ENCODE measurements at regions not wholly inside any gene's neighbourhood (a gene's known extent, or its start where the extent isn't known, plus 50 kb on each side); places are given as distances from the start of the nearest gene placed in this dataset.

DNA sequence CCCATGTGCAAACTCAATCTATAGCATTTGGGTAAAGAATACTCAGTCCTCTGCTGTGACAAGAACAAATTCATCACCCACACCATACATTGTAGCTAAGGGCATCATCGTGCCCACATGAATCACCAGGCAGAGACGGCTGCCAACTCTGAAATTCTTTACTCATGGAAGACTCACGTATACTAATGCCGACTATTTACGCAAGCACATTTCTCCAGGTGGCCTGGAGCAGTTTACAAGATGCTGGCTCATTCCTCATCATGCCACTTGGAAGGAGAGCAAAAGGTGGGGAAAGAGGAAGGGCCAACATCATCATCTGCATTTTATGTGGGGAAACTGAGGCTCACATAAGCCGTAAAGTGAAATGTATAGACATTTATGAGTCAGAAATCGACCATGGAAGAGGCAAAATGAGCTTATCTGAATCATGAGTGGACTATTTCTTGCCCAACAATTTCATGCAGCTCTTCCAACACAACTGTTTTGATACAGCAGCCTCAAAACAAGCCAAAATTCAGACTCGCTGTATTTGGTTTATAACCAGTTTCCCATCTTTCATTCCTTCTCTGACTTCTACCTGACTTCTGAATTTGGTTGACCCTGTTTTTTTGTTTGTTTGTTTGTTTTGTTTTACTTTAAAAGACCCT lies 213.9 kb upstream of the SERP2 start:
- H3K27me3 Mint-ChIP-seq (ENCODE audit: low read depth) = no peaks in the 10 kb centered on the region
- H3K36me3 Mint-ChIP-seq (ENCODE audit: low read depth) = no peaks in the 10 kb centered on the region

DNA sequence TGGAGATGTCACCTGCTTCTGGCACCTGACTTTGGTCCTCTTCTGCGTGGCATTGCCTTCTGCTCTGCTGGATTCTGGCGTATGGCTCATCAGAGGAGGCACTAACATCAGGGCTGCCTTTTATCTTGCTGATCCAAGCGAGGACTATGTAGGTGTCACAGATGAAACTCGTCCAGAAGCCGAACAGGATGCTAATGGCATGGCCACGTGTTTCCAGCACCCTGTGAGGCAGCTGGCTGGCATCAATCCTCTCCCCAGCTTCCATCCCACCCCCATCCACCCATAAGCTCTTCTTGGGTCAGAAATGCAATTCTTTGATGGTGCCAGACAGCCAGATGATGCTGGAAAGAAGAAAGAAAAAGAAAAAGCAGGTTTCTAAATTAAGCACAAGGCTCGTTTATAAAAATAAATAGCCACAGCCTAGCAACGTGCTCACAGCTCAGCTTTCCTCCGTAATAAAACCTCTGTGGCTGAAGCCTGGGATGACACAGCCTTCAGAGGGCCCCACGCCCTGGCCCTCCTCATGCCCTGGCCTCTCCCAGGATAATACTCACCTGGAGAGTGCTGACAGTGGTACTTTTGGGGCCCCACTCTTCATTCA lies 212.9 kb upstream of the SERP2 start:
- no peak for DNase-seq (ENCODE audit: low read depth, low spot score)
- H3K4me1 Mint-ChIP-seq = no peaks in the 10 kb centered on the region
- no peaks in the 10 kb centered on the region for H3K9me3 Mint-ChIP-seq
- H3K36me3 Mint-ChIP-seq (ENCODE audit: low read depth) = no peaks in the 10 kb centered on the region
- H3K27ac Mint-ChIP-seq (ENCODE audit: unreplicated experiment) = no peak overlapping the region
- H3K4me3 Mint-ChIP-seq = no peak overlapping the region
- no peaks in the 10 kb centered on the region for H3K27me3 Mint-ChIP-seq (ENCODE audit: low read depth)
- TF ChIP-seq, protein P1, sequence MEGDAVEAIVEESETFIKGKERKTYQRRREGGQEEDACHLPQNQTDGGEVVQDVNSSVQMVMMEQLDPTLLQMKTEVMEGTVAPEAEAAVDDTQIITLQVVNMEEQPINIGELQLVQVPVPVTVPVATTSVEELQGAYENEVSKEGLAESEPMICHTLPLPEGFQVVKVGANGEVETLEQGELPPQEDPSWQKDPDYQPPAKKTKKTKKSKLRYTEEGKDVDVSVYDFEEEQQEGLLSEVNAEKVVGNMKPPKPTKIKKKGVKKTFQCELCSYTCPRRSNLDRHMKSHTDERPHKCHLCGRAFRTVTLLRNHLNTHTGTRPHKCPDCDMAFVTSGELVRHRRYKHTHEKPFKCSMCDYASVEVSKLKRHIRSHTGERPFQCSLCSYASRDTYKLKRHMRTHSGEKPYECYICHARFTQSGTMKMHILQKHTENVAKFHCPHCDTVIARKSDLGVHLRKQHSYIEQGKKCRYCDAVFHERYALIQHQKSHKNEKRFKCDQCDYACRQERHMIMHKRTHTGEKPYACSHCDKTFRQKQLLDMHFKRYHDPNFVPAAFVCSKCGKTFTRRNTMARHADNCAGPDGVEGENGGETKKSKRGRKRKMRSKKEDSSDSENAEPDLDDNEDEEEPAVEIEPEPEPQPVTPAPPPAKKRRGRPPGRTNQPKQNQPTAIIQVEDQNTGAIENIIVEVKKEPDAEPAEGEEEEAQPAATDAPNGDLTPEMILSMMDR (conservative IDR thresholded peaks at IDR 0.05) = no peak

More for the DNA sequence above, 213.9 kb upstream of the SERP2 start:
- no peak for DNase-seq (ENCODE audit: low read depth, low spot score)
- H3K9me3 Mint-ChIP-seq = no peaks in the 10 kb centered on the region
- TF ChIP-seq, protein P1 (conservative IDR thresholded peaks at IDR 0.05) = no peak
- no peaks in the 10 kb centered on the region for H3K4me1 Mint-ChIP-seq
- no peak overlapping the region for H3K27ac Mint-ChIP-seq (ENCODE audit: unreplicated experiment)
- no peak overlapping the region for H3K4me3 Mint-ChIP-seq

DNA sequence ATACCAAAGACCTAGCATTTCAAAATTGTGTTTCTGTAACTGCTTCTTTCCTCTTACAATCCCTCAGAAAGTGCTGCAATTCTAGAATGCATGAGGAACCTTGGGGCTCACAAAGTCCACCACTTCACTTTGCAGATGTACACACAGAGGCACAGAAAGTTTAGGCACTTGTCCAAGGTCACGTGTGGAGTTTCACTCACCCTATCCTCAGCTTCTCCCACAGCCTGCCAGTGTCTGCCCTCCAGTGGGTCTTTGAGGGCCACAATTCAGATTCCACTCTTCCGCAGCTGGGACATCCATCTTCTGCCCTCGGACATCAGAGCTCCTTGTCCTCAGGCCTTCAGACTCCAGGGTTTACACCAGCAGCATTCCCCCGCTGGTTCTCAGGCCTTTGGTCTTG lies 210.5 kb upstream of the SERP2 start:
- no peaks in the 10 kb centered on the region for H3K9me3 Mint-ChIP-seq
- H3K36me3 Mint-ChIP-seq (ENCODE audit: low read depth) = no peaks in the 10 kb centered on the region
- TF ChIP-seq, protein P1 (conservative IDR thresholded peaks at IDR 0.05) = no peak
- H3K27ac Mint-ChIP-seq (ENCODE audit: unreplicated experiment) = no peak overlapping the region
- no peak for DNase-seq (ENCODE audit: low read depth, low spot score)
- no peaks in the 10 kb centered on the region for H3K4me1 Mint-ChIP-seq
- peaks cover 3% of the 10 kb centered on the region for H3K27me3 Mint-ChIP-seq (ENCODE audit: low read depth)
- no peak overlapping the region for H3K4me3 Mint-ChIP-seq

DNA sequence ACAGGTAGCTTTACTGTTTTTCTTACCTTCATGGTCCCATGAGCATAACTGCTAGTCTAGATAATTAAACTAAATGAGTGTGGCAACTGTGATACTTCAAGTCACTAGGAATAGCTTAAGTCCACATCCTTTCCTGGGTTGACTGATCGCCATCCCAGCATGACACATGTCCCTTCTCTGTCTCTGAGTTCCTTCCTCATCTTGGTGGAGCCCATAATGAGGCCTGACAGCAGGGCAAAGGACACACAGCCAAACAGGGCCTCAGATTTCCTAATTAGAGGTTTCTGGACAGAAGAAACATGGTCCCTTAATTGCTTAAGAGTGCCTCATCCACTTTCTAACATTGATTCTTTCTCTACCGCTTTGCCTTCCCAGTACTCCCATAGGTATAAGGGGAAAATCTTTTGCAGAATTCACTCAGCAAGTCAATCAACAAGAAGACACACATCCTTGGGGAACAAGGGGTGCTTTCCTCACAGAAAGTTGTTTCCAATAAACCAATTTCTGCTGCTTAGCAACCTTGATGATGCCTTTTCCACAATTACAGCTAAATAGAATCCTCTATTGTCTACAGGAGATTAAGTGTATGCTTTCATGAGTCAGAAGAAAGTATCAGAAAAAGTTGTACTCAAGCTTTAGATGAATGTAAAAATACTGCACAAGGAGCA lies 208.3 kb upstream of the SERP2 start:
- H3K9me3 Mint-ChIP-seq = no peaks in the 10 kb centered on the region
- no peak for DNase-seq (ENCODE audit: low read depth, low spot score)
- no peak overlapping the region for H3K4me3 Mint-ChIP-seq
- H3K27ac Mint-ChIP-seq (ENCODE audit: unreplicated experiment) = no peak overlapping the region
- TF ChIP-seq, protein P1 (conservative IDR thresholded peaks at IDR 0.05) = no peak
- peaks cover 5% of the 10 kb centered on the region for H3K27me3 Mint-ChIP-seq (ENCODE audit: low read depth)
- H3K36me3 Mint-ChIP-seq (ENCODE audit: low read depth) = no peaks in the 10 kb centered on the region
- H3K4me1 Mint-ChIP-seq = no peaks in the 10 kb centered on the region

DNA sequence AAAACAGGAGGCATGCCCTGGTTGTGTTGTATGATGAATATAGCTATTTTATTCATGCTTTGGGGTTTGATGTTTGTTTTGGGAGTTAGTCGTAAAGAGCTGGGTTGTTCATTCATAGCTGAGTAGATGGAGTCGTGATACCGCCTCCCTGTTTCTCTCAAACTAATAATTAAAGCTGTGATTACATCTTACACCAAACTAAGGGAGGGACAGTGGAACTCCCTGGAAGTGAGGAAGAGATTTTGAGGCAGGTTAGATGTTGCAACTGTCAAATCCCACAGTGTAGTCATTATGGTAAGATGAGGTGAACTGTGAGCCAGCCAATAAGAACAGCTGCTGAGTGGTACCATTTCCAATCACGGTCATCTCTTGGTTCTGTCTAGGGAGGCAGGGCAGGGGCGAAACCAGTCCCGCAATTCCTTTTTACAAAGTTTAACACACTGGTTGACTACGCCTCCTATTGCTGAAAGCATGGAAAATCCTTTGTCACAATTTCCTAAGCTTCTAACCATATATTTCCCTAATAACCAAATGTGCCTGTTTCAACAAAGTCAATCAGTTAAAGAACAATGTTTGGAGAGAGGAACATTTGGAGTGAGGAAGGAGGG lies 207.6 kb upstream of the SERP2 start:
- TF ChIP-seq, protein P1 (conservative IDR thresholded peaks at IDR 0.05) = no peak
- Mint-ChIP-seq H3K4me3 (no peak overlapping the region), H3K9me3 (no peaks in the 10 kb centered on the region), H3K27ac (ENCODE audit: unreplicated experiment) (no peak overlapping the region), H3K4me1 (no peaks in the 10 kb centered on the region), H3K36me3 (ENCODE audit: low read depth) (no peaks in the 10 kb centered on the region), H3K27me3 (ENCODE audit: low read depth) (peaks cover 5% of the 10 kb centered on the region)
- no peak for DNase-seq (ENCODE audit: low read depth, low spot score)
